ENCODE measurements at regions not wholly inside any gene's neighbourhood (a gene's known extent, or its start where the extent isn't known, plus 50 kb on each side); places are given as distances from the start of the nearest gene placed in this dataset.

- TF ChIP-seq STAG1 (CRISPR knock-in tag; IDR thresholded peaks at IDR 0.05): no peak
- no peak for TF ChIP-seq FOXM1 (CRISPR knock-in tag; IDR thresholded peaks at IDR 0.05)
- TF ChIP-seq USF2 (IDR thresholded peaks at IDR 0.05; ENCODE audit: low read depth, low read length): no peak
- no peak for TF ChIP-seq USF2 (CRISPR knock-in tag; IDR thresholded peaks at IDR 0.05; ENCODE audit: borderline replicate concordance)
- no peak for TF ChIP-seq EP300 (IDR thresholded peaks at IDR 0.05; ENCODE audit: low read depth in 2 of 2, low read length in 2 of 2)
- TF ChIP-seq EP300 (CRISPR knock-in tag; IDR thresholded peaks at IDR 0.05; ENCODE audit: borderline replicate concordance): no peak
- TF ChIP-seq SMAD3 (CRISPR knock-in tag; IDR thresholded peaks at IDR 0.05): no peak
- no peak for TF ChIP-seq ZSCAN22 (CRISPR knock-in tag; IDR thresholded peaks at IDR 0.05)
- TF ChIP-seq, protein P1, sequence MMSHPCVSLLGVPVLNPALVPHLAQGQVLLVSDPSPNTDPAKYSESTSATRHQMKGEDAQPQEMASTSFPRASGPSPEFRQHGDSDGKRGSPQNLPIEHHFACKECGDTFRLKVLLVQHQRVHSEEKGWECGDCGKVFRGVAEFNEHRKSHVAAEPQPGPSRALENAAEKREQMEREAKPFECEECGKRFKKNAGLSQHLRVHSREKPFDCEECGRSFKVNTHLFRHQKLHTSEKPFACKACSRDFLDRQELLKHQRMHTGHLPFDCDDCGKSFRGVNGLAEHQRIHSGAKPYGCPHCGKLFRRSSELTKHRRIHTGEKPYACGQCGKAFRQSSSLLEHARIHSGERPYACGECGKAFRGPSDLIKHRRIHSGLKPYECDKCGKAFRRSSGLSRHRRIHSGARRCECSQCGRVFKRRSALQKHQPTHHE (CRISPR knock-in tag; IDR thresholded peaks at IDR 0.05; ENCODE audit: borderline replicate concordance): no peak
- no peak for TF ChIP-seq CREB1 (IDR thresholded peaks at IDR 0.05)
- TF ChIP-seq CREB1 (CRISPR knock-in tag; IDR thresholded peaks at IDR 0.05): no peak
- TF ChIP-seq THYN1 (CRISPR knock-in tag; IDR thresholded peaks at IDR 0.05; ENCODE audit: borderline replicate concordance, low read depth): no peak
- no peak for TF ChIP-seq ZNF512 (CRISPR knock-in tag; IDR thresholded peaks at IDR 0.05)
- TF ChIP-seq ZNF788 (CRISPR knock-in tag; IDR thresholded peaks at IDR 0.05; ENCODE audit: borderline replicate concordance): no peak
- TF ChIP-seq, protein P2, sequence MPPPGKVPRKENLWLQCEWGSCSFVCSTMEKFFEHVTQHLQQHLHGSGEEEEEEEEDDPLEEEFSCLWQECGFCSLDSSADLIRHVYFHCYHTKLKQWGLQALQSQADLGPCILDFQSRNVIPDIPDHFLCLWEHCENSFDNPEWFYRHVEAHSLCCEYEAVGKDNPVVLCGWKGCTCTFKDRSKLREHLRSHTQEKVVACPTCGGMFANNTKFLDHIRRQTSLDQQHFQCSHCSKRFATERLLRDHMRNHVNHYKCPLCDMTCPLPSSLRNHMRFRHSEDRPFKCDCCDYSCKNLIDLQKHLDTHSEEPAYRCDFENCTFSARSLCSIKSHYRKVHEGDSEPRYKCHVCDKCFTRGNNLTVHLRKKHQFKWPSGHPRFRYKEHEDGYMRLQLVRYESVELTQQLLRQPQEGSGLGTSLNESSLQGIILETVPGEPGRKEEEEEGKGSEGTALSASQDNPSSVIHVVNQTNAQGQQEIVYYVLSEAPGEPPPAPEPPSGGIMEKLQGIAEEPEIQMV (CRISPR knock-in tag; IDR thresholded peaks at IDR 0.05; ENCODE audit: low read depth): no peak
- no peak for TF ChIP-seq JARID2 (CRISPR knock-in tag; IDR thresholded peaks at IDR 0.05; ENCODE audit: insufficient replicate concordance)
- no peak for TF ChIP-seq REL (CRISPR knock-in tag; conservative IDR thresholded peaks at IDR 0.05)
- no peak for TF ChIP-seq GPBP1L1 (CRISPR knock-in tag; IDR thresholded peaks at IDR 0.05)
Observed at GRCh38 chr7:17671956-17672355, 268.3 kb downstream of the SNX13 start (continued).

All from HepG2 (cell line).